IMR-90 (cell line): ENCODE measurements at regions not wholly inside any gene's neighbourhood (a gene's known extent, or its start where the extent isn't known, plus 50 kb on each side); places are given as distances from the start of the nearest gene placed in this dataset.

Experiments
- ATAC-seq: fragments of 200-7000 bp; cut with Tn5 transposase; 2 replicates; pipeline ENCODE4 v1.9.1; 2020; ENCODE audit warnings: low read depth, mild to moderate bottlenecking, moderate library complexity
- BruUV-seq: library from RNA; stranded (reverse); fragments of 400-500 nt; replicated peaks from 2 replicates; lab custom pipeline; 2021; lab: Mats Ljungman, UMichigan
- CTCF ChIA-PET: fragments of 300-600 bp; formaldehyde crosslinking; extraction: SDS; loops from one replicate; lab custom pipeline; 2021; ENCODE audit warnings: antibody characterized with exemption; lab: Yijun Ruan, JAX
- POLR2A ChIA-PET: fragments of 300-600 bp; sonication (Branson Sonifier 250); formaldehyde crosslinking; loops from one replicate; lab custom pipeline; 2022; ENCODE audit warnings: antibody characterized with exemption; ENCODE audit not compliant: unreplicated experiment; lab: Charles Lee
- DNase-seq: peaks from one replicate; pipeline ENCODE4 v3.0.0; 2013
- H2AFZ ChIP-seq: replicated peaks from 2 replicates; pipeline ENCODE3; 2013; ENCODE audit warnings: low read length, mild to moderate bottlenecking; ENCODE audit not compliant: poor library complexity
- H2AK5ac ChIP-seq: 2 replicates; pipeline ENCODE4 v1.6.1; 2013; ENCODE audit warnings: low read depth, low read length, inconsistent platforms
- H2AK9ac ChIP-seq: replicated peaks from 2 replicates; pipeline ENCODE3; 2013; ENCODE audit warnings: mild to moderate bottlenecking, low read depth, low read length, moderate library complexity; ENCODE audit not compliant: poor library complexity
- H2BK120ac ChIP-seq: 2 replicates; pipeline ENCODE4 v1.6.1; 2013; ENCODE audit warnings: low read depth, low read length, inconsistent platforms
- H2BK15ac ChIP-seq: 3 replicates; pipeline ENCODE4 v1.6.1; 2013; ENCODE audit warnings: low read depth, low read length, inconsistent platforms
- H2BK20ac ChIP-seq: 2 replicates; pipeline ENCODE4 v1.6.1; 2013; ENCODE audit warnings: low read depth, mild to moderate bottlenecking, inconsistent platforms, low read length, moderate library complexity
- H2BK5ac ChIP-seq: 2 replicates; pipeline ENCODE4 v1.6.1; 2013; ENCODE audit warnings: mild to moderate bottlenecking, low read depth, low read length, inconsistent platforms; ENCODE audit not compliant: poor library complexity, severe bottlenecking
- H3K14ac ChIP-seq: replicated peaks from 2 replicates; pipeline ENCODE4 v1.6.1; 2013; ENCODE audit warnings: low read depth, low read length, inconsistent platforms
- H3K18ac ChIP-seq: 2 replicates; pipeline ENCODE4 v1.6.1; 2013; ENCODE audit warnings: low read depth, low read length, control low read depth
- H3K23ac ChIP-seq: 2 replicates; pipeline ENCODE4 v1.6.1; 2013; ENCODE audit warnings: low read depth, low read length, inconsistent platforms
- H3K27ac ChIP-seq: 2 replicates; pipeline ENCODE4 v1.5.1; 2013; ENCODE audit warnings: mild to moderate bottlenecking, control low read depth, low read length; ENCODE audit not compliant: insufficient read depth
- H3K27me3 ChIP-seq: 2 replicates; pipeline ENCODE4 v1.6.1; 2013; ENCODE audit warnings: low read length; ENCODE audit not compliant: control insufficient read depth, insufficient read depth
- H3K36me3 ChIP-seq: 2 replicates; pipeline ENCODE4 v1.6.1; 2013; ENCODE audit warnings: low read length, mixed read lengths; ENCODE audit not compliant: control insufficient read depth, insufficient read depth
- H3K4ac ChIP-seq: 2 replicates; pipeline ENCODE4 v1.6.1; 2013; ENCODE audit warnings: low read depth, low read length, inconsistent platforms
- H3K4me1 ChIP-seq: 2 replicates; pipeline ENCODE4 v1.6.1; 2013; ENCODE audit warnings: low read length, mixed read lengths; ENCODE audit not compliant: control insufficient read depth, insufficient read depth
- H3K4me2 ChIP-seq: 2 replicates; pipeline ENCODE4 v1.6.1; 2013; ENCODE audit warnings: low read depth, mild to moderate bottlenecking, control low read depth, low read length, moderate library complexity
- H3K4me3 ChIP-seq: 2 replicates; pipeline ENCODE4 v1.5.1; 2013; ENCODE audit warnings: low read depth, mild to moderate bottlenecking, control low read depth, low read length, moderate library complexity; ENCODE audit not compliant: insufficient read depth
- H3K56ac ChIP-seq: 2 replicates; pipeline ENCODE4 v1.6.1; 2013; ENCODE audit warnings: low read length, inconsistent platforms; ENCODE audit not compliant: insufficient read depth; ENCODE audit errors: extremely low read depth
- H3K79me1 ChIP-seq, 2 experiments: 2 replicates each; pipeline ENCODE4 v1.6.1; 2013; ENCODE audit warnings: low read length in 2 of 2, inconsistent platforms in 1 of 2, low read depth in 1 of 2
- H3K9ac ChIP-seq: 2 replicates; pipeline ENCODE4 v1.6.1; 2013; ENCODE audit warnings: low read depth, low read length, control low read depth
- H3K9me1 ChIP-seq: 2 replicates; pipeline ENCODE4 v1.6.1; 2013; ENCODE audit warnings: low read length, inconsistent platforms; ENCODE audit not compliant: insufficient read depth
- H3K9me3 ChIP-seq: 2 replicates; pipeline ENCODE4 v1.6.1; 2013; ENCODE audit warnings: low read length; ENCODE audit not compliant: control insufficient read depth, insufficient read depth
- H4K20me1 ChIP-seq: 2 replicates; pipeline ENCODE4 v1.6.1; 2013; ENCODE audit warnings: low read length, inconsistent platforms; ENCODE audit not compliant: insufficient read depth
- H4K5ac ChIP-seq: 2 replicates; pipeline ENCODE4 v1.6.1; 2013; ENCODE audit warnings: mild to moderate bottlenecking, low read depth, low read length, control low read depth
- H4K8ac ChIP-seq, 2 experiments: 2 replicates each; pipeline ENCODE4 v1.6.1; 2013; ENCODE audit warnings: low read depth in 2 of 2, low read length in 2 of 2, control low read depth in 1 of 2, inconsistent platforms in 1 of 2
- H4K91ac ChIP-seq: 2 replicates; pipeline ENCODE4 v1.6.1; 2013; ENCODE audit warnings: low read depth, low read length, inconsistent platforms; ENCODE audit not compliant: insufficient read depth
- BHLHE40 ChIP-seq: fragments of 150-350 bp; IDR thresholded peaks from 2 replicates; pipeline ENCODE4 v1.6.1; 2016; ENCODE audit warnings: mild to moderate bottlenecking, low read depth, low read length
- CEBPB ChIP-seq: IDR thresholded peaks from 2 replicates; pipeline ENCODE4 v1.6.1; 2012; ENCODE audit warnings: low read depth, low read length, improper control_type of control experiment
- CHD1 ChIP-seq: IDR thresholded peaks from 2 replicates; pipeline ENCODE4 v1.6.1; 2012; ENCODE audit warnings: low read depth, low read length, improper control_type of control experiment
- FOS ChIP-seq: fragments of 150-350 bp; IDR thresholded peaks from 2 replicates; pipeline ENCODE4 v1.6.1; 2016; ENCODE audit warnings: low read depth, low read length
- MAFK ChIP-seq: IDR thresholded peaks from 2 replicates; pipeline ENCODE4 v1.6.1; 2012; ENCODE audit warnings: low read depth, low read length, improper control_type of control experiment
- MAZ ChIP-seq: IDR thresholded peaks from 2 replicates; pipeline ENCODE4 v1.6.1; 2012; ENCODE audit warnings: low read depth, mild to moderate bottlenecking, low read length, improper control_type of control experiment, moderate library complexity, borderline replicate concordance
- MXI1 ChIP-seq: IDR thresholded peaks from 2 replicates; pipeline ENCODE4 v1.6.1; 2012; ENCODE audit warnings: low read depth, mild to moderate bottlenecking, low read length, moderate library complexity, borderline replicate concordance
- NFE2L2 ChIP-seq: fragments of 150-350 bp; IDR thresholded peaks from 2 replicates; pipeline ENCODE4 v1.6.1; 2016; ENCODE audit warnings: low read depth, mild to moderate bottlenecking, low read length
- POLR2A ChIP-seq: IDR thresholded peaks from 2 replicates; pipeline ENCODE4 v1.6.1; 2012; ENCODE audit warnings: mild to moderate bottlenecking, low read depth, low read length
- RAD21 ChIP-seq: IDR thresholded peaks from 2 replicates; pipeline ENCODE4 v1.6.1; 2012; ENCODE audit warnings: low read length, improper control_type of control experiment
- RCOR1 ChIP-seq: IDR thresholded peaks from 2 replicates; pipeline ENCODE4 v1.6.1; 2012; ENCODE audit warnings: mild to moderate bottlenecking, low read length, improper control_type of control experiment; ENCODE audit not compliant: insufficient replicate concordance
- RFX5 ChIP-seq: IDR thresholded peaks from 2 replicates; pipeline ENCODE4 v1.8.0; 2012; ENCODE audit warnings: low read depth, mild to moderate bottlenecking, low read length, moderate library complexity
- SMC3 ChIP-seq: fragments of 150-350 bp; IDR thresholded peaks from 2 replicates; pipeline ENCODE4 v1.6.1; 2016; ENCODE audit warnings: low read depth, mild to moderate bottlenecking, antibody characterized with exemption, low read length, moderate library complexity
- WGBS, 2 experiments: methylation state at CpG; one replicate each; pipeline versions ENCODE4 v1.1.5 to v1.1.7; 2013; ENCODE audit warnings: missing lambda C conversion rate in 2 of 2; ENCODE audit not compliant: insufficient read length in 1 of 2; ENCODE audit errors: extremely low coverage in 2 of 2; 5-methylcytosine and 5-hydroxymethylcytosine counted together
- dilution Hi-C: fragments of 300-500 bp; cut with HindIII; formaldehyde crosslinking; loops from one replicate; pipeline ENCODE4 v1.14.3; 2018; ENCODE audit warnings: low sequenced_read_pairs; ENCODE audit not compliant: unreplicated experiment
- in situ Hi-C: fragments of 300-500 bp; cut with MboI; formaldehyde crosslinking; loops from 3 replicates; pipeline ENCODE4 v1.14.3; 2019; ENCODE audit warnings: low sequenced_read_pairs, inconsistent platforms, mixed read lengths
- intact Hi-C: fragments of 100-400 bp; cut with micrococcal nuclease; formaldehyde crosslinking; loops from 2 replicates; pipeline ENCODE4 v1.10.0; 2022
- TF ChIP-seq, protein P1 (sequence below): fragments of 150-350 bp; IDR thresholded peaks from 2 replicates; pipeline ENCODE4 v1.6.1; 2016; ENCODE audit warnings: low read depth, mild to moderate bottlenecking, low read length, moderate library complexity, borderline replicate concordance
- TF ChIP-seq, protein P2 (sequence below): fragments of 150-350 bp; IDR thresholded peaks from 2 replicates; pipeline ENCODE4 v1.6.1; 2017; ENCODE audit warnings: mild to moderate bottlenecking, antibody characterized with exemption, low read length, low read depth

DNA sequence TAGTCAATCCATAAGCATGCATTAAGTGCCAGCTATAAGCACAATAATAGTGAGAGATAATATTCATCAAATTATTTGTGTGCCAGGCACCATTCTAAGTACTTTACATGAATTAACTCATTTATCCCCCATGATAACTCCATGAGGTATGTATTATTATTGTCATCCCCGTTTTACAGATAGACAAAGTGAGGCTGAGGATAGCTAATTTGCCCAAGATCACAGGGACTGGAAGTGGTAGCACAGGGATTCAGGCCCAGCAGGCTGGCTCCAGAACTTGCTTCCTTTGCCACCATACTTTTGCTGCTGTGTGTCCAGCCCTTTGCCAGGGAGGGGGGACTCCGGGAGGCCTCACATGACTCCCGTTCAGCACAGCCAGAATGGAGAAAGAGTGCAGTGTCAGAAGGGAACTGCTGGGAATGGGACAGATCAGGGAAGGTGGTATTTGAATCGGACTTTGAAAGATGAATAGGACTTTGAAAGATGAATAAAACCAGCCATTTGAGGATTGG, 128.0 kb upstream of the PWP1 start:
- TF ChIP-seq RFX5 (no peak), MAZ (no peak), BHLHE40 (no peak), MXI1 (no peak), SMC3 (no peak), RAD21 (no peak), MAFK (no peak), POLR2A (no peak), FOS (no peak), CHD1 (no peak), NFE2L2 (no peak), CEBPB (no peak), RCOR1 (no peak)
- TF ChIP-seq, protein P1, sequence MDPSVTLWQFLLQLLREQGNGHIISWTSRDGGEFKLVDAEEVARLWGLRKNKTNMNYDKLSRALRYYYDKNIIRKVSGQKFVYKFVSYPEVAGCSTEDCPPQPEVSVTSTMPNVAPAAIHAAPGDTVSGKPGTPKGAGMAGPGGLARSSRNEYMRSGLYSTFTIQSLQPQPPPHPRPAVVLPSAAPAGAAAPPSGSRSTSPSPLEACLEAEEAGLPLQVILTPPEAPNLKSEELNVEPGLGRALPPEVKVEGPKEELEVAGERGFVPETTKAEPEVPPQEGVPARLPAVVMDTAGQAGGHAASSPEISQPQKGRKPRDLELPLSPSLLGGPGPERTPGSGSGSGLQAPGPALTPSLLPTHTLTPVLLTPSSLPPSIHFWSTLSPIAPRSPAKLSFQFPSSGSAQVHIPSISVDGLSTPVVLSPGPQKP: no peak
- TF ChIP-seq, protein P2, sequence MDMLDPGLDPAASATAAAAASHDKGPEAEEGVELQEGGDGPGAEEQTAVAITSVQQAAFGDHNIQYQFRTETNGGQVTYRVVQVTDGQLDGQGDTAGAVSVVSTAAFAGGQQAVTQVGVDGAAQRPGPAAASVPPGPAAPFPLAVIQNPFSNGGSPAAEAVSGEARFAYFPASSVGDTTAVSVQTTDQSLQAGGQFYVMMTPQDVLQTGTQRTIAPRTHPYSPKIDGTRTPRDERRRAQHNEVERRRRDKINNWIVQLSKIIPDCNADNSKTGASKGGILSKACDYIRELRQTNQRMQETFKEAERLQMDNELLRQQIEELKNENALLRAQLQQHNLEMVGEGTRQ: no peak
- BruUV-seq: no TSS peak
- CTCF ChIA-PET: interaction anchor here (1.2 kb wide), 1 partner anchor 21 kb away, joined by 3 read pairs; no protein-coding TSS in a partner anchor
- no peak overlapping the region for H3K4ac ChIP-seq
- no peak overlapping the region for H2BK20ac ChIP-seq
- no peak for ATAC-seq
- H3K27ac ChIP-seq: no peak overlapping the region
- POLR2A ChIA-PET: no interaction called here
- no peak overlapping the region for H3K4me3 ChIP-seq
- H2BK15ac ChIP-seq: no peak overlapping the region
- H3K9ac ChIP-seq: no peak overlapping the region
- in situ Hi-C loops: no loop called here
- intact Hi-C loops: no loop called here
- no peaks in the 10 kb centered on the region for H3K4me1 ChIP-seq
- H2AK9ac ChIP-seq: no peak overlapping the region
- no peaks in the 10 kb centered on the region for H3K9me3 ChIP-seq
- H4K5ac ChIP-seq: no peak overlapping the region
- no peak overlapping the region for H2AK5ac ChIP-seq
- H4K20me1 ChIP-seq: no peaks in the 10 kb centered on the region
- no peaks in the 10 kb centered on the region; the same call in 1 of the 2 replicates for H3K27me3 ChIP-seq
- WGBS, 2 experiments: 69% methylated on average over 3 of the region's 4 CpGs; no CpG with 5 or more reads in 1 of the 2 experiments
- DNase-seq: no peak
- H2BK5ac ChIP-seq: no peak overlapping the region
- dilution Hi-C loops: no loop called here
- H4K8ac ChIP-seq: no peak overlapping the region
- no peak overlapping the region for H2BK120ac ChIP-seq
- no peak overlapping the region for H3K4me2 ChIP-seq
- H3K18ac ChIP-seq: no peak overlapping the region
- H3K36me3 ChIP-seq: no peaks in the 10 kb centered on the region
- no peak overlapping the region for H3K14ac ChIP-seq
- no peak overlapping the region for H4K91ac ChIP-seq
- no peak overlapping the region for H2AFZ ChIP-seq
- H3K23ac ChIP-seq: no peak overlapping the region
- H3K56ac ChIP-seq: no peak overlapping the region
- no peaks in the 10 kb centered on the region for H3K9me1 ChIP-seq
- H3K79me1 ChIP-seq: no peaks in the 10 kb centered on the region
